CD4-positive, alpha-beta T cell treated with Interleukin-12 subunit alpha and Interleukin-12 subunit beta, for 1 hour (primary cell): ENCODE measurements at regions not wholly inside any gene's neighbourhood (a gene's known extent, or its start where the extent isn't known, plus 50 kb on each side); places are given as distances from the start of the nearest gene placed in this dataset.
A peak's percentile ranks its signal among the peaks of the same experiment; 100 is the strongest.

Experiments
- DNase-seq: peaks from one replicate; pipeline ENCODE4 v3.0.0-alpha.2; 2020

DNA sequence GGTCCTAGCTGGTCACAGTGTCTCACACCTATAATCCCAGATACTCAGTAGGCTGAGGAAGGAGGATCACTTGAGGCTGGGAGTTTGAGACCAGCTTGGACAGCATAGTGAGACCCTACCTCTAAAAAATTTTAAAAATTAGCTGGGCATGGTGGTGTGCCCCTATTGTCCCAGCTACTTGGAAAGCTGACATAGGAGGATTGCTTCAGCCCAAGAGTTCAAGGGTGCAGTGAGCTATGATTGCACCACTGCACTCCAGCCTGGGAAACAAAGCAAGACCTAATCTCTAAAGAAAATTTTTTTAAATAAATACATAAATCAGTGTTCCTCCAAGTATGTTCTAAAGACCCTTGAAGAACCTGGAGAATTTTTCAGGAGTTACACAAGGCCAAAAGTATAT is 50.6 kb upstream of the GNAO1 start:
- DNase-seq: no peak

GRCh38 chr16:56137269-56137668 is 54.0 kb upstream of the GNAO1 start:
- DNase-seq: no peak

- no peak for DNase-seq
These were observed 55.0 kb upstream of the GNAO1 start for GRCh38 chr16:56136256-56136655.

DNA sequence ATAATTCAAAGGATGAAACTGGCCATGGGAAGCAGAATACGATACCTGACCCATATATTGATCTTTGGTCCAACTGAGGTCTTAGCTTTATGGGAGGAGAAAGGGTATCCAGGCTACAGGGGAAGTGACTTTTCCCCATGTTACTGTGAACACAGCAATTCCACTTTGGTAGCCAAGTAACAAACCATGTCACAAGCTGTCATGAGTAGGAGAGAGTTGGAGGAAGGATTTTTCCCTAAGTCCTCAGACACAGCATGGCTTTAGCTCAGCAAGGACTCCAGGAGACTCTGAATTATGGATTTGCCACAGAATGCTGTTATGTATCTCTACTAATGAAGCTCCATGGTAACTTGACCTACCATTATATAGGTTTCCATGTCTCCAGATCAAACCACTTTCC is 56.5 kb upstream of the GNAO1 start:
- no peak for DNase-seq

- DNase-seq: no peak
These were observed 65.4 kb upstream of the GNAO1 start for GRCh38 chr16:56125922-56126321.

GRCh38 chr16:56122251-56122650 is 69.0 kb upstream of the GNAO1 start:
- DNase-seq: no peak

GRCh38 chr16:56121156-56121500 is 70.2 kb upstream of the GNAO1 start:
- no peak for DNase-seq

DNA sequence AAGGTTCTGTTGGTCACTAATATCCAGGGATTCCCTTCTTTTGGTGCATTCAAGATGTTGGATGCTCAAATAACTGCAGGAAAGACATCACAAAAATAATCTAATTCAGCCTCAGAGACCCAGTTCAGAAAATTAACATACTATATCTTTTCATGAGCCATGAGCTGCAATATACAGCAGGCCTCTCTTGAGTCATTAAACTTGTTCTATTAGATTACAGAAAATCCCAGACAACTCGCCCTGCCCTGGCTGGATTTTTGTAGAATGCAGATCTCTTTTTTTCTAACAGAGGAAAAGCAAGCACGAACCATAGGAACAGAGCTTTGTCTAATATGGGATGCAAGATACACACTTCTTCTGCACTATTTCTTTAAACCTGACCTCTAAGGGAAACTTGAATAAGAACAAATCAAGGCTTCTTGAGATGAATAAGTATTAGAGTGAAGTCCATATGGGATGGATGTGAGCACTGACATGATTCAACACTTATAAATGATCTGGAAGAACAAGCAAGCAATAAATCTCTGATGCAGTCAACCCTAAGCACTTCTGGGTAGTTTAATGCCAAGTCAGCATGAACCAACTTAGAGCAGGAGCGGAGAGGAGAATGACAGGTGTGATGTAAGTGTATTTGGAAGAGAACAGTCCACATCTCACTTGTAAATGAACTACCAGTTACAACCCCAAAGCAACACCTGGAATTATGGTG is 70.7 kb upstream of the GNAO1 start:
- no peak for DNase-seq

DNA sequence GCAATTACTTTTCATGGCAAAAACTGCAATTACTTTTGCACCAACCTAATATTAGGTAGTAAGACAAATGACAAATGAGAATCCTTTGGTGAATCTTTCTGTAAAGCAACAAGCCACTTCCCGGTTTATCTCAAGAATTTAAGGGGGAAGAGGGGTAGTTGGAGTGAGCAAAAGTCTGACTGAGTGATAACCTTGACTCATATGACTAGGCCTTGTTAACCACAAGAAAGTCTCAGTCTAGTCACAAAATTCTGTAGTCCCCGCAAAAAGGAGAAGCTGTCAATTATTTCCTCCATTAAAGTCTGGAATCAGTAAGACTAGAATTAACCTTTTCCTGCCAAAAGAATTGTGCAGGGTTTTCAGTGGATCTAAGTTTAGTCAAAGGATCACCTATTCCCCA is 72.2 kb upstream of the GNAO1 start:
- DNase-seq: peak; percentile 2

DNA sequence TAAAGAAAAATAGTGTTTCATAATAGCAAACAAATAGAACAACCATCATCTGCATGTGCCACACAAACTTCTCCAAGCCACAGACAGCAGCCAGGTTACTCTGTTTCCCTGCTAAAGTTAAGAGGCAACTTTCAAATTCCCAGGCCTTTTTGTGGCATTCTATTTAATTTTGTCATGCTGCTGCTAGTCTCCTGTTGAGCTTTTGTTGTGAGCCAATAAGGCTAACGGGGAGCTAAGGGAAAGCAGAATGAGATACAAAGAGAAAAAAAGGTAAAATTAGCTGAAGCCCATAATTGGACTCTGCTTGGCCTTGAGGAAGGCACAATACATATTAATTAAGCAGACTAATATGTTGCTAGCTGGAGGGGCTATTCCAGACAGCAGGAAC is 74.7 kb upstream of the GNAO1 start:
- DNase-seq: no peak

- peak; percentile 2 for DNase-seq
These were observed 75.3 kb upstream of the GNAO1 start for GRCh38 chr16:56115817-56116576.

GRCh38 chr16:56113223-56113622 is 78.1 kb upstream of the GNAO1 start:
- DNase-seq: no peak

- DNase-seq: no peak
These were observed 80.2 kb upstream of the GNAO1 start for GRCh38 chr16:56111100-56111499.

GRCh38 chr16:56109994-56110393 is 81.3 kb upstream of the GNAO1 start:
- no peak for DNase-seq

- DNase-seq: no peak
These were observed 82.1 kb upstream of the GNAO1 start for GRCh38 chr16:56109205-56109604.

DNA sequence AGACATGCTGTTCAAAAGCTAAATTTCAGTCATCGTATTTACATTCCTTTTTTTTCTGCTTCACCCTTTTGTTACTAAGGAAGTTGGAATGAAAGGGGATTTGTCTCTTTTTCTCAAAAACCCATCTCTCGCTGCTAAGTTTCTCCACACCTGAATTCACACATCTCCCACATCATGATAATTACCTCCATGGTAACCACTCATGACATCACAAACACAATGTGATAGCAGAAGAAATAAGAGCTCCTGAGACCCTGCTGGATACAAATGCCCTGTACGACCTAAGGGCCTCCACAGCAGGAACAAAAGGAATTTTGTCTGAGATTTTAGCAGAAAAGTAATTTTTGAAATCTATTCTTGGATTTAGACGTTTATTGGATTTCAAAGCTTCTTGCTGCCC is 82.6 kb upstream of the GNAO1 start:
- no peak for DNase-seq

DNA sequence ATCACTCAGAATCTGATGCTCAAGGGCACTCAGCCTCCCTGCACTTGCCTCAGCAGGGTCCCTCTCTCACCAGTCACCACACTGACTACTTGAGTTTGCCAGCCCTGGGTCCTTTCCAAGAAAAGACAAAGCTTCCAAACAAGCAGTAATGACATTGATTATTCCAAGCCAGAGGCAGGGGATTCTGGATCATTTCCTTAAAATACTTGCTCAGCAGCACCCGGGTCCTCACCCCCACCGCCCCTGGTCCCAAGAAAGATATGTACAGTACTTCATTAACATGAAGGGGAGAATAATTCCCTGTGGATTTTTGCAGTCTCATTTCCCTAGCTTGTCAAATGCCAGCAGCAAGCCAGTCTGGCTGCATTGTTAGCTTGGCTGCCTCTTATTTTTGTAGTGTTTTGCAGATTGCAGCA is 83.2 kb upstream of the GNAO1 start:
- DNase-seq: no peak

GRCh38 chr16:56106527-56106926 is 84.8 kb upstream of the GNAO1 start:
- no peak for DNase-seq

DNA sequence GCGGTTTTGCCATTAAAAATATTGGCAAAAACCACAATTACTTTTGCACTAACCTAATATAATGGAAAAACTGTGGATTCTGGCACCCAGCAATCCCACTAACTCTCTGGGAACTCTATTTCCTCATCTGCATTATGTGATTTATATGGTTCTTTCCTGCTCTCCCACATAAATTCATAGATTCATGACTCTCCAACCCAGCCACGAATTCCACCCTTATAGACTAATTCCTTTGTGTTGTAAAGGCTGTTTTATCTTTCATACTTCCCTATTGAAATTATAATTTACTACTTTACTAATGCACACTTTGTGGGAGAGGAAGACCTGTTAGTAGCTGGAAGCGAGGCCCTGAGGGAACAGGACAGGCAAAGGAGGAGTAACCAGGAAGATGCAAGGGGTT is 88.4 kb upstream of the GNAO1 start:
- no peak for DNase-seq

GRCh38 chr16:56102183-56102686 is 89.1 kb upstream of the GNAO1 start:
- DNase-seq: no peak

- no peak for DNase-seq
These were observed 89.8 kb upstream of the GNAO1 start for GRCh38 chr16:56101480-56101879.

DNA sequence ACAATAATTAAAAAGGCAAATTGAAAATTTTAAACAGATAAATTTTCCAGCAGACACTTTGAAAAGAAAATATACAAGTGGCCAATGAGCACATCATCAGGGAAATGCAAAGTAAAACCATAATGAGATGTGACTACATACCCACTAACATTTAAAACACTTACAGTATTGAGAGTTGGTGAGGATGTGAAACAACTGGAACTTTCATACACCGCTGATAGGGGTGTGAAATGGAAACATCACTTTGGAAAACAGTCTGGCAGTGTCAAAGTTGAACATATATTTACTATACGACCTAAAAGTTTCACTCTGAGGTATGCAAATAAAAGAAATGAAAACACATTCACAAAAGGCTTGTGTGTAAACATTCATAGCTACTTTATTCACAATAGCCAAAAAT is 94.0 kb upstream of the GNAO1 start:
- DNase-seq: no peak

DNA sequence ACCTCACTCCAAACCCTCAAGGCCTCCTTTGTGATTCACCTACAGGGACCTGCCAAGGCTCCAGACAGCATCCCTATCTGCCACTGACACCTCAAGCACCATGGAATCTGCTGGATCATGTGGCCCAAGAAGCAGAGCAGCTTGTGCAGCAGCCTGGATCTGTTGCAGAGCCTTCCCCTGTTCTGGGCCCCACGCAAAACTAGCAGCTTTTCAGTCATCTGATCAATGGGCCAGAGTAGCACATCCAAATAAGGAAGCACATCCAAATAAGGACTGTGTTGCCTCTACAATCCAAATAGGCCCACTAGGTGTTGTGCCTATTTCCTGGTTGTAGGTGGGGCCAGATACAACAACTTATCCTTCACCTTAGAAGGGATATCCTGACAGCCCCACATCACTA is 97.1 kb upstream of the GNAO1 start:
- no peak for DNase-seq

GRCh38 chr16:56093055-56093454 is 98.2 kb upstream of the GNAO1 start:
- DNase-seq: no peak

GRCh38 chr16:56090076-56090475 is 101.2 kb upstream of the GNAO1 start:
- DNase-seq: no peak
